ENCODE measurements at regions not wholly inside any gene's neighbourhood (a gene's known extent, or its start where the extent isn't known, plus 50 kb on each side); places are given as distances from the start of the nearest gene placed in this dataset.
"Not testable (repeated sequence)": the region's sequence is repeated elsewhere in the genome, so short reads cannot be mapped to it uniquely, and the experiment has no call there.

DNA sequence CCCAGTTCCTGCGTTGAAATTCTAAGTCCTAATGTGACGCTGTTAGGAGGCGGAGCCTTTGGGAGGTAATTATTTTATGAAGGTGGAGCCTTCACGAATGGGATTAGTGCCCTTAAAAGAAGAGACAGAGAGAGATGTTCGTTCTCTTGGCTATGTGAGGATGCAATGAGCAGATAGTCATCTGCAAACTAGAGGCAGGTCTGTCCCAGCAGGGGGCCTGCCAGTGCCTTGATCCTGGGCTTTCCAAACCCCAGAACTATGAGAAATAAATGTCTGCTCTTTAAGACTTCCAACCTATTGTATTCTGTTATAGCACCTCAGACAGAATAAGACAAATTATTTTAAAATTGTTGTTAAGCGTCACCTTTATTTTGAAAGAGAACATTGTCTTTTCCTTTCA lies 123.1 kb upstream of the KCNJ6 start:
- intact Hi-C loops (cut with DNase I): no loop called here
- no peak for DNase-seq (ENCODE audit: low spot score)

DNA sequence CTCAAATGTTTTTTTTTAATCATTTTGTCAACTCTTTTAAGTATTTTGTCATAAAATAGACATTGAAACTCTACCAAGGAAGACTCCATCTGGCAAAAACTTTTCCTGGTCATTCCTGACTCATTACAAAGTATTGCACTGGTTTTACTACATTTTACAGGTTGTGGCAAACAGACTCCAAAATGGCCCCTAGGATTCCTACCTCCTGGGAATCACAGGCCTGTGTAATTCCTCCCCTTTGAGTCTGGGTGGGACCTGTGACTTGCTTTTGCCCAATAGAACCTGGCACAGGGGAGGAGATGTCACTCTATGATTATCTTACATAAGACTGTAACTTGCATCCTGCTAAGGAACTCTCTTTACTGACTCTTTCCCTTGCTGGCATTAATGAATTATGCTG lies 123.6 kb upstream of the KCNJ6 start:
- intact Hi-C loops (cut with DNase I): no loop called here
- DNase-seq (ENCODE audit: low spot score): no peak

DNA sequence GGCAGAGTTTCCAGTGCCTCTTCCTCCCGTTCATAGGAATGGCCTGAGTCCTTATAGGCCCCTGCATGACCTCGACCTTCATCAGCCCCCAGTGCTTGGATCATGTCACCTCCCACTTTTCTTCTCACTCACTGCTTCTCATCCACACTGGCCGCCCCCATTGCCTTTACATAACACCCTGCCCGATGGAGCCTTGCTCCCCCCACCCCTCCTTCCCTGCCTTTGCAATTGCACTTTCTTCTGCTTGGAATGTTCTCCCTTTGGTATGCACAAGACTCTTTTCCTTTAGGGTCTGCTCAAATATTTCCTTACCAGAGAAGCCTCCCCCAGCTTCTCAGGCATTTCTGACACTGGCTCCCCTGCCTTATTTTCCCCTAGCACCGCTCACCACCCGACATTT lies 125.2 kb upstream of the KCNJ6 start:
- DNase-seq (ENCODE audit: low spot score): no peak
- intact Hi-C loops (cut with DNase I): no loop called here

DNA sequence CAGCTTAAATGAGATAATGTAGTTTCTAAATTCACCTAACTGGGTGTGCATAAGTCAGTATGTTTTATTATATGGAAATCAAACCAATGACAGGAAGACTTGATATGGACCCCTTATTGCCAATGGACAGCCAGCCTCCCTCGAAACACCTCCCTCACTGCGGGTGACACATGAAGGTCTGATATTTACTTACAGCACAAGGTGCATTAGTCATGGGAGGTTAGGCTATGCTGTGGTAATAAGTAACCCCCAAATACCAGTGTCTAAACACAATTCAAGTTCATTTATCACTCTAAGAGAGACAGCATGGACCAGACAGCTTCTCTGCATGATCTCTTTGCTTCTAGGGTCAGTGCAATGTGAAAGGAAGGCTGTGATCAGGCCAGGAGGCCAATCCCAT lies 126.0 kb upstream of the KCNJ6 start:
- intact Hi-C loops (cut with DNase I): no loop called here
- no peak for DNase-seq (ENCODE audit: low spot score)

DNA sequence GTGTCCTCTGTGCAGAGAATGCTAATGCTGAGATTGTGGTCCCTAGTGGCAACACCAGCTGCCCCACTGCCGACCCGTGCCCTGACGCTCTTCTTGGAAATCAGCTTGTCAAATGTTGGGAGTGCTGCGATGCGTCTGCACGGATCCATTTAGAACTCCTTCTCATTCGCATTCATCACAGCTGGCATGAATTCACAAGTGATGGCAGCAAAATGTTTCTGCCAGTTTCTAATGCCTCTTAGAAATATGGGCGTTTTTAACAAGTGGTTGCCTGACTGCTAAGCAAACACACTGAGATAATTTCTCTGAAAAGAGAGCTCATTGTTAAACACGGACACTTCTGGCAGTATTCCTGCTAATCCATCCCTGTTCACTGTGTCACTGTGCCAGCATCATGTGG lies 131.9 kb upstream of the KCNJ6 start:
- no peak for DNase-seq (ENCODE audit: low spot score)
- intact Hi-C loops (cut with DNase I): no loop called here

DNA sequence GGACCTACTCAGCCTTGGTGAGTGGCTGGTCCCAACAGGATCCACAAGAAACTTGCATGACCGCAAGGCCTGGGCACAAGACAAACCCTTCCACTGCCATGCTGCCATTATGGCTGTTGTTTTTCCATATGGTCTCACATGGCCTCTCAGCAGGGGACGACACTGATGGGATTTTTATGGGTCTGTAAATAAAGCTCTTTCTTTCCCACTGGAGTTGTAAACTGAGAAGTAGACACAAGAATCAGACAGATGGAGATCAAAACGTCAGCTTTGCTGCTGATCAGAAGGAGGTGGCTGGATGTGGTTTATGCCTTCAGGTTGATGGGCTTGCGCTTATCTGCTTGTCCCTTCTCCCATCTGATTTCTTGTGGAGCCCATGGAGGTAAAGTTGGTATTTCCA lies 138.1 kb upstream of the KCNJ6 start:
- no peak for DNase-seq (ENCODE audit: low spot score)
- intact Hi-C loops (cut with DNase I): no loop called here

DNA sequence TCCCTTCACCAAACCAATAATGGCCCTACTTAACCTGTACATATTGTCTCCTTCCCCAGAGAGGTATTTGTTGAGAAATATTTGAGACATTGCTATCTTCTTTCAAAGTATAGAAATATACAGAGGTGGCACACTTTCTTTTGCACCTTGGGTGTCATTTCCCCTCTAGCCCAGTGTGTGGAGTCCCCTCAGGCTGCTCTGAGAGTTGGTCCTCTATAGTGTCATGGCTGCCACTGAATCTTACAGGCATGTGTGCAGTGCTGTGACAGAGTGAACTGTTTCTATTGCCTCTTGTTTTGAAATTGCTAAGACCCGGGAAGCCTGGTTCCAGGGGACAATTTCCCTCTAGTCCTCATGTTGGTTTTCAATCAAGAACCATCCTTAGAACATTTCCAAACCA lies 140.2 kb upstream of the KCNJ6 start:
- intact Hi-C loops (cut with DNase I): no loop called here
- no peak for DNase-seq (ENCODE audit: low spot score)

DNA sequence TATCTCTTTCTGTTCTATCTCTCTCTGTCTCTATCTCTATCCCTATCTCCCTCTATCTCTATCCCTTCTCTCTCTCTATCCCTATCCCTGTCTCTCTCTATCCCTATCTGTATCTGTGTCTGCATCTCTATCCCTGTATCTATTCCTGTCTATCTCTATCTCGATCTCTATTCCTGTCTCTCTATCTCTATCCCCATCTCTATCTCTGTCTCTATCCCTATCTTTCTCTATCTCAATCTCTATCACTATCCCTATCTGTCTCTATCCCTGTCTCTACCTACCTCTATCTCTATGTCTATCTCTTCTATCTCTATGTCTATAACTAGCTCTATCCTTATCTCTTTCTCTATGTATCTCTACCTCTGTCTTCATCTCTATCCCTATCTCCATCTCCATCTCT lies 141.4 kb upstream of the KCNJ6 start:
- no peak for DNase-seq (ENCODE audit: low spot score)
- intact Hi-C loops (cut with DNase I): no loop called here

DNA sequence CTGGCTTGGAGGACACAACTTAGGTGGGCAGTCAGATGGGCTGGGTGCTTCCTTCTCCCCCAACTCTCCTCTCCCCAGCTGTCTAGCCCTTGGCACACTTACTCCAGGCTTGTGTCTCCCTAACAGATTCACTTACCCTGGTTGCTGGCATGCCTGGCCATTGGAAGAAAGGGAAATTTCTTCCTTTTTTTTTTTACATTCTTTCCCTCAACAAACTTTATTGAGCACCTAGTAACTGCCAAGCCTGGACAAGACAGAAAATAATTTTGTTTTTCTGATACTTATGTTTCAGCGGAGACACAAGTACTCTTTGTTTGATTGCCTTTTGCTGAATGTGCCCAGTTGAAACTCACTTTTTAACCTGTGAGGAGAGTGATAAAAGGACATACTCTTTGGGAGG lies 144.3 kb upstream of the KCNJ6 start:
- no peak for DNase-seq (ENCODE audit: low spot score)
- intact Hi-C loops (cut with DNase I): no loop called here

DNA sequence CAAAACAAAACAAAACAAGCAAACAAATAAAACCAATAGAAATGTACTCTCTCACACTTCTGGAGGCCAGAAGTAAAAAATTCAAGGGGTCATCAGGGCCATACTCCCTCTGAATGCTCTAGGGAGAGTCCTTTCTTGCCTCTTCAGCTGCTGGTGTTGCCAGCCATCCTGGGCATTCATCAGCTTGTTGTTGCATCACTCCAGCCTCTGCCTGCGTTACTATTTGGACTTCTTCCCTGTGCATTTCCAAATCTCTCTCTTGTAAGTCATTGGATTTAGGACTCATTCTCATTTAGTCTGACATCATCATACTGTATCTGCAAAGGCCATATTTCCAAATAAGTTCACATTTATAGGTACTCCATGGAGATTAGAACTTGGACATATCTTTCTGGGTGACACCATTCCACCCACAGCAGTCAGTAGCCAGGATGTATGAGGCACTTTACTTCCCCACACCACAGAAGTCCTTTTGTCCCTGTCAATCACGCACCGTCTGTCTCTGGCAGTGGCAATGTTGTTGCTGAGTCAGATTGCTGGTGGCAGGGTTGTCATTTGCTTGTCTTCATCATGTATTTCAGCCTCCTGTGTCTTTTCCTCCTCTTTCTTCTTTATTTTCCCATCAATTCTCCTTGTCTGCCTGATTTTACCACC lies 151.0 kb upstream of the KCNJ6 start:
- DNase-seq (ENCODE audit: low spot score): no peak
- intact Hi-C loops (cut with DNase I): no loop called here

DNA sequence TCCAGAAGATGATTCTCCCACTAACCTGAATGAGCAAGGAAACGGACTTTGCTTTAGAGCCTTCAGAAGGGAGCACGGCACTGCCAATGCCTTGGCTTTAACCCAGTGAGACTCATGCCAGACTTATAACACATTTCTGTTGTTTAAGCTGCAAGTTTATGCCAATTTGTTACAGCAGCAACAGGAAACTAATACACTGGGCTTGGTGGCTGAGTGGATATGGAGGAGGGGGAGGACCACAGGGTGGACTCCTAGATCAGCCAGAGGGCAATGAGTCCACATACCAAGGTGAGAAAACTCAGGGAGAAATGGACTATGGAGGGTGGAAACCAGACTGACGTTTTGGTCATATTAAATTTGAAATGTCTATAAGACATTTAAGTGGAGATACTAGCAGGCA lies 156.2 kb upstream of the KCNJ6 start:
- intact Hi-C loops (cut with DNase I): no loop called here
- no peak for DNase-seq (ENCODE audit: low spot score)

DNA sequence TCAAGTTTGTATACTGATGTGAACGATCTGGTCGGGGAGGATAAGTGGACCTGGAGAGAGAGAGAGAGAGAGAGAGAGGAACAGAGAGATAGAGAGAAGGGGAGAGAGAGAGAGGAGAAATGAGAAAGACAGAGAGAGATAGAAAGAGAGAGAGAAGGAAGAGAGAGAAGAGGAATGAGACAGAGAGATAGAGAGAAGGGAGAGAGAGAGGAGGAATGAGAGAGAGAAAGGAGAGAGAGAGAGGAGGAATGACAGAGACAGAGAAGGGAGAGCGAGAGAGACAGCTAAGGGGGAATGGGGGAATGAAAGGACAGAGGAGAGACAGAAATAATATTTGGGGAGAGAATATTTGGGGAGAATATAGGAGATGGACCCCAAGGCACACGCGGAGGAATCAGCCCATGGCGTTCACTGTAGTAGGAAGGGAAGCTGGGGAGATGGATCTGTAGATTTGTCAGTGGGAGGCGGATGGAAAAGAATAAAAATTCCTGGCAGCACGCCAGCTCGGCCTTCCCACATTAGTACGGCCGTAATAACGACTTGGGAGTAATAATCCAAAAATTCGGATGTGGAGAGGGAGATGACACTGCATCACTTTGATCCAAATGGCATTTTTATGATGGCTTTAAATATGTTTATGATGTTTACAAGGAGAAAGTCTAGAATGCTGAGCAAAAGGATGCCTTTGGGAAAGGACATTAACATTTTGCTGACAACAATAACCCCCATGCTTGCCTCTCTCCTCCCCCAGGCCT lies 159.8 kb upstream of the KCNJ6 start:
- intact Hi-C loops (cut with DNase I): no loop called here
- DNase-seq (ENCODE audit: low spot score): no peak

DNA sequence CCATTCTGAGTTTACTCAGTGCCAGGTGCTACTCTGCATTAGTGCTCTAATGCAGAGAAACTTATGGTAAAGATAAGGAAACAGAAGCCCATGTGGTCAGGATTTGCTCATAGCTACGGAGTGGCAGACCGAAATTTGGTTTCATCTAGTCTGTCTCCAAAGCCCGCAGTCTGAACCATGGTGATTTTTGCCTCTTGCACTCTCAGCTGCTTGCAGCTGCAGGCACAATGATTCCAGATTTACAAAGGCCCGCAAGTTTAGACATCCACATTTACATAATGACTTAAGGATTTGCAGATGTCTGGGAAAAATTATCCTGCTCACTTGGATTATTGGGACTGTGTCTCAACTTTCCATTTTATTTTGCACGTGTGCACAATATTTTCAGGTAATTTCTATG lies 161.3 kb upstream of the KCNJ6 start:
- DNase-seq (ENCODE audit: low spot score): no peak
- intact Hi-C loops (cut with DNase I): no loop called here

DNA sequence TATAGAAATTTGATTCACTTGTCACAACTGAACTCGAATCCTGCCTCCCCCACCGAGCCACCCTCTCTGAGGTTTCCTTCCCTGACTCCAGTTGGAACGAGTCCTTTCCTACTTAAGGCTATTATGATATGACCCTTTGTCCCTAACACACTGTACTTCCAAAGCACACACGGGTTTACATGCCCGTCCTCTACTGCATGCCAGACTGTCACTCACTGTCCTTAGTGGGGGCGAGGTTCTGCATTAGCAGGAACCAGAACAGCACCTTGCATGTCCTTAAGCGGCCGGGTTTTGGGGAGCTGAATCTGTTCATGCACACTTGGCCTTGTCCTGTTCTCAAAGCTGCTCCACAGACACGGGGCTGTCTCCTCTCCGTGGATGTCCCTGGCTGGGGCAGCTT lies 164.6 kb upstream of the KCNJ6 start:
- intact Hi-C loops (cut with DNase I): no loop called here
- no peak for DNase-seq (ENCODE audit: low spot score)

DNA sequence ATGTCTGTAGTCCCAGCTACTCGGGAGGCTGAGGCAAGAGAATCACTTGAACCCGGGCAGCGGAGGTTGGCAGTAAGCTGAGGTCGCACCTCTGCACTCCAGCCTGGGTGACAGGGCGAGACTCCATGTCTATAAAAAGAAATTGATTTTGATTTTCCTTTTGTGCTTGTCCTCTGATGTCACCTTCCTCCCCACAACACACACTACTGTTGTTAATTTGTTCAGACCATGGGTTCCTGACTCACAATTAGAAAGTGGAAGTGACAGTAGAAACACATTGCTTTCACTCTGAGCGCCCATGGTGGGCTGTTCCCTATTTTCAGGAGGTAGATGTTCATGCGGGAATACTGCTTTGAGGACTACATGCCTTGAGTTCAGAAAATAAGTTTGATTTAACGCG lies 165.5 kb upstream of the KCNJ6 start:
- intact Hi-C loops (cut with DNase I): no loop called here
- DNase-seq (ENCODE audit: low spot score): no peak

DNA sequence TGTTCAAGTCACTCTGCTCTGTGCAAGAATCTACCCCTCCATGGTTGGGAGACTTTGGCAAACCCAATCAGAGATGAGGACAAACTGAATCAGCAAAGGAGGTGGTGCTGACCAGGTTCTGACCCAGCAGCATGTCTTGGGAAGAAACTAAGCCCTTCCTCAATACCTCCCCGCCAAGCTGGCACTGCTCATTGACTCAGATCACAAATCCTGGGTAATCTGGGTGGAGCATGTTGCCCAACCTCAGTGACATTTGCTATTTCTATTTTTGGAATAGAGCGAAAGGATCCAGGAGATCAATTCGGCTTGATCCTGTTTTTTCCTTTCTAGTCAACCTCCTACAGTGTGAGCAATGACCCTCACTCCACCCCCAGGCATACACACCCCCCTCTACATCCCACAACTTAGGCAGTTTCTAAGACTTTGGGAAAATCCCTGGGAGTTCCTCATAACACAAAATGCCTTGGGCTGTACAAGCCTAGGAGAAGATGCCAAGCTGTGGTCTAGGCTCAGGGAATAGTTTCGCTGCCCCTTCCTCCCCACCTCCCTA lies 166.8 kb upstream of the KCNJ6 start:
- intact Hi-C loops (cut with DNase I): no loop called here
- DNase-seq (ENCODE audit: low spot score): no peak

DNA sequence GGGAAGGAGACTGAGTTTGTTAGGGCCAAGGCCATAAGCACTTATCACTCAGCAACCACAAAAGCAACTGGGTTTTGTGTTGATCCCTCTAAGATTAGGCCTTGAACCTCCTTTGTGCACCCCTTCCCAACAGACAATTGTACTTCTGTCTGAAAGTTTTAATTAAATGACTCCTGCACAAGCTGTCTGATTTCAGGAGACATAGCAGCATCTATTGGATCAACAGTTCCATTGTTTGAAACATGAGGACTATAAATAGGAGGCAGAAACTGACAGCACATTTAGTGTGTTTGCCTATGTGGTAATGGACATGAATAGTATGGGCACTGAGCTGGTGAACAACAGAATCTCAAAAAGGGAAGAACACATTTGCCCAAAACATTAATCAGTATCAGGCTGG lies 167.3 kb upstream of the KCNJ6 start:
- intact Hi-C loops (cut with DNase I): no loop called here
- no peak for DNase-seq (ENCODE audit: low spot score)

DNA sequence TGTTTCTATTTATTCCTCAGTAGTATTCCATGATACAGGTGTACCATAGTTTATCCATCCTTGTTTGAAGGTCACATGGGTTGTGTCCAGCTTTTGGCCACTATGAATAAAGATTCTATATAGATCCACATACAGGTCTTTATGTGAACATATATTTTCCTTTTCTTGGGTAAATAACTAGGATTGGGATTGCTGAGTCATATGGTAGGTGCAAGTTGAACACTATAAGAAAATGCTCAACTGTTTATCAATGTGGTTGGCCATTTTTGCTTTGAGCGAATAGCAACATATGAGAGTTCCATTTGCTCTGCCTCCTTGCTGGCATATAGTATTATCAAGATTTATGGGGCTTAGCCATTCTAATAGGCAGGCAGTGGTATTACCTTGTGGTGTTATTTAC lies 170.2 kb upstream of the KCNJ15 start:
- intact Hi-C loops (cut with DNase I): no loop called here
- no peak for DNase-seq (ENCODE audit: low spot score)

DNA sequence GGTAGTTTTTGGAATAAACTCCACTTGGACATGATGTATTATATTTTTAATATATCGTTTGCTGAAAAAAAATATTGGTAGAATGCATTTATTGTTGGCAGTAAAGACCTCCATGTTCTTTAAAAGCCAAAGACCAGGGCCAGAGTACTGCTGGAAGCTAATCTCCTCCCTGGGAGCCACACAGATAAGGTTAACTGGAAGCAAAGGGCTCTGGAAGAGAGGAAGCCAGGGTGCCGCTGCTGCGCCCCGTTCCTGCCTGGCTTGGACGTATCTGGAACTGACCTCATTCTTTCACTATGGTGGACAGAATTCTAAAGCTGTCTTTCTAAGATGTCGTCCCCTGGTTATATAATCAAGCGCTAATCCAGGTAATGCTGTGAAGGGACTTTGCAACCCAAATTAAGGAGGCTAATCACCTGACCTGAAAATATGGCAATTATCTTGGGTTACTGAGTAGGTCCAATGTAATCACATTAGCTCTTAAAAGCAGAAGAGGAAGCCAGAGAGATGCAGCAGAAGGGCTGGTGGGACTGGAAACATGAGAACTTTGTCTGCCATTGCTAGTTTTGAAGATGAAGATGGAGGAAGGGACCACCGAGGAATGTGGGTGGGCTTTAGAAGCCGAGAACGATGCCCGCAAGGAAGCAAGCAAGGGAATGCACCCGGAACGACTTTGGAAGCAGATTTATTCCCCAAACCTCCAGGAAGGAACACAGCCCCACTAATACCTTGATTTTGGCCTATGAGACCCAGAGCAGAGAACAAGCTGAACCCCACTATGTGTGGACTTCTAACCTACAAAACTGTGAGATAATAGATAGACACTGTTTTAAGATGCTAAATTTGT lies 167.7 kb upstream of the KCNJ15 start:
- no peak for DNase-seq (ENCODE audit: low spot score)
- intact Hi-C loops (cut with DNase I): no loop called here

DNA sequence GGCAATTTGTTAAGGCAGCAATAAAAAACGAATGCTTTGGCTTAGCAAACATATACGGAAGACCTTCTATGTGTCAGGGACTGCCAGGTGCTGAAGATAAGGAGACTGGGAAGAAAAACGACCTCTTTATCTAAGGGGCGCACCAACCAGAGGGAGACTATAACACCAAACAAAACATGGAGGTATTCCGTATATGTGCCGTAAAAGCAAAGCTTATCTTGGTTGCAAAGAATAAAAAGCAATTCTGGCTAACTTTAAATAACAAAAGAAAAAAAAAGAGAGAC lies 167.1 kb upstream of the KCNJ15 start:
- intact Hi-C loops (cut with DNase I): no loop called here
- DNase-seq (ENCODE audit: low spot score): no peak

DNA sequence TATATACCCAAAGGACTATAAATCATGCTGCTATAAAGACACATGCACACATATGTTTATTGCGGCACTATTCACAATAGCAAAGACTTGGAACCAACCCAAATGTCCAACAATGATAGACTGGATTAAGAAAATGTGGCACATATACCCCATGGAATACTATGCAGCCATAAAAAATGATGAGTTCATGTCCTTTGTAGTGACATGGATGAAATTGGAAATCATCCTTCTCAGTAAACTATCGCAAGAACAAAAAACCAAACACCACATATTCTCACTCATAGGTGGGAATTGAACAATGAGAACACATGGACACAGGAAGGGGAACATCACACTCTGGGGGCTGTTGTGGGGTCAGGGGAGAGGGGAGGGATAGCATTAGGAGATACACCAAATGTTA lies 165.7 kb upstream of the KCNJ15 start:
- intact Hi-C loops (cut with DNase I): not testable (repeated sequence)

More for the DNA sequence above, 165.7 kb upstream of the KCNJ15 start:
- not testable (repeated sequence) for DNase-seq (ENCODE audit: low spot score)

All from cardiac septum (tissue), 1 donor.